ENCODE measurements at regions not wholly inside any gene's neighbourhood (a gene's known extent, or its start where the extent isn't known, plus 50 kb on each side); places are given as distances from the start of the nearest gene placed in this dataset.

GRCh38 chr13:33490461-33491327, 205.1 kb upstream of the STARD13 start:
- Histone ChIP-seq H3K9me3 (no peaks in the 10 kb centered on the region), H3K27me3 (no peaks in the 10 kb centered on the region), H3K4me3 (no peak overlapping the region), H3K4me1 (no peaks in the 10 kb centered on the region), H3K36me3 (no peaks in the 10 kb centered on the region), H3K27ac (no peak overlapping the region), H3K9ac (ENCODE audit: low read depth in 2 of 2, low read length in 2 of 2) (no peak overlapping the region)
- intact Hi-C loops (cut with DNase I): no loop called here
- no peak for TF ChIP-seq CTCF (IDR thresholded peaks at IDR 0.05)
- no peak for DNase-seq

DNA sequence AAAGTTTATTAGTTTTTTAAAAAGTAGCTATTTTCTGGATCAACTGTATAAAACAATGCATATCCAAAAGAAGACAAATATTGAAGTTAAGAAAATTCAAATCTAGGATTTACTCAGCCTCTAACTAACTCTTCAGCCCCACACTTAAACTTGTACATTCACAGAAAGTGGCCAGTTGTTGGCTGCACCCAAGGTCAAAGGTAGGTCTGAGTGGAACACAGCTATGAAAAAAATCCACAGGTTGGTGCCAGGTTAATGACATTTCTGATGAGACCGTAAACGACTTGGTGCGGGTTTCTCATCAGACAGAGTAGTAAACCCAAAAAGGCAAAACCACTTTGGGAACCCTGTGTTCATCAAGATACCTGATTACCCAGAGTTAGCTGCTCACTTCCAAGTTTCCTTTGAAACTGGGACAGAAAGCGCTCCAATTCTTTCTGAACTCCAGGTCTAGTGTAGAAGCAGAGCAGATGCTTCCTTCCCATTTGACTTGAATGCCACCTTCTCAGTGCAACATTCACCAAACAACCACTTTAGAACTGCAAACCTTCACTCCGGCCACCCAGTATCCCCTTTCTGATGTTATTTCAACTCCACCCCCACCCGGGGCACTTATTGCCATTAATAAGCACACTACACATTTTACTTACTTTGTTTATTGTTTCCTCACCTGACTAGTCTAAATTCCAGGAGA, 208.3 kb upstream of the STARD13 start:
- no peaks in the 10 kb centered on the region for H3K27me3 ChIP-seq
- no peak overlapping the region for H3K27ac ChIP-seq
- DNase-seq: no peak
- H3K9me3 ChIP-seq: no peaks in the 10 kb centered on the region
- TF ChIP-seq CTCF (IDR thresholded peaks at IDR 0.05): no peak
- H3K9ac ChIP-seq (ENCODE audit: low read depth in 2 of 2, low read length in 2 of 2): no peak overlapping the region
- intact Hi-C loops (cut with DNase I): no loop called here
- no peaks in the 10 kb centered on the region for H3K4me1 ChIP-seq
- H3K4me3 ChIP-seq: no peak overlapping the region
- H3K36me3 ChIP-seq: no peaks in the 10 kb centered on the region

DNA sequence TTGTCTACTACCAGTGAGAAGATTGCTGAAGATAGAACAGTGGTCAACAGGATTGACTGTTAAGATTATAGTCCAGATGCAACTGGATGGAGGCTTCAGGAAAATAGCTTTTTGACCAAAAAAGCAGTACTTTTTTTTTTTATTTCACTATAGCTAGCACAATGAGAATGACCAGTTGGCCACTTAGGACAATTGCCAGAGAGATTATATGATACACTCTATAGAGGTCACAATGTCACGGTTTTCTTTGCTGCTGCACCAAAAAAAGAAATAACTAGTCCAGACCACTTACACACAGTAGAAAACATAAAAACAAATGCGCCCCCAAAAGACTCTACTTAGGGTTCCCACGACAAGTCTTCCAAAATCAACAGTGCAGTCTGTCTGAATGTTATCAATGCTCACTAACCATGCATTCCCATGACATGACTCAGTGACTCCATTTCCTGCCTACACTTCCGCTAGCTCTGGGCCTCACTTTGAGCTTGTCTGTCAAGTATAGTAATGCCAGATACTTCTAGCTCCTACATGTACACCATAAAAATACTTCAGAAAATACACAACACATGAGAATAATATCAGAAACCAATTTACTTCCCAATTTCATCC, 209.1 kb upstream of the STARD13 start:
- no peak for TF ChIP-seq CTCF (IDR thresholded peaks at IDR 0.05)
- DNase-seq: no peak
- Histone ChIP-seq H3K9me3 (no peaks in the 10 kb centered on the region), H3K27ac (no peak overlapping the region), H3K4me3 (no peak overlapping the region), H3K9ac (ENCODE audit: low read depth in 2 of 2, low read length in 2 of 2) (no peak overlapping the region), H3K27me3 (no peaks in the 10 kb centered on the region), H3K36me3 (no peaks in the 10 kb centered on the region), H3K4me1 (no peaks in the 10 kb centered on the region)
- intact Hi-C loops (cut with DNase I): no loop called here

DNA sequence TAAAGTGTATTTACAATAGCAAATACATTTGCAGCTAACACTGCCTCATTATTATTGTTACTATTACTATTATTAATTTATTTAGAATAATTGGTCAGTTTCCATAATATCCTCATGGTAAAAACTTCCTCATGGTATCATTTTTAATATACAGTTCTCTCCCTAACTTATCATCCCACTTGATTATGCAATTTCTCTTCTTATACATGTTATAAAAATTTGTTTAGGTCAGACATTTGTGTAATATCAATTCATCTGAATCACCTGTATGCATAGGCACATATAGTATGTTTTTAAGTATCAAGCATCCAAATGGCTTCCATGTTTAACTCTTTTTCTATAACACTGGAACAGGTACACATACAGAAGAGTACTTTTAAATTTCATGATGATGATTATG, 210.8 kb upstream of the STARD13 start:
- intact Hi-C loops (cut with DNase I): no loop called here
- Histone ChIP-seq H3K36me3 (no peaks in the 10 kb centered on the region), H3K9me3 (no peaks in the 10 kb centered on the region), H3K4me3 (no peak overlapping the region), H3K27ac (no peak overlapping the region), H3K9ac (ENCODE audit: low read depth in 2 of 2, low read length in 2 of 2) (no peak overlapping the region), H3K4me1 (no peaks in the 10 kb centered on the region), H3K27me3 (no peaks in the 10 kb centered on the region)
- no peak for DNase-seq
- TF ChIP-seq CTCF (IDR thresholded peaks at IDR 0.05): no peak

DNA sequence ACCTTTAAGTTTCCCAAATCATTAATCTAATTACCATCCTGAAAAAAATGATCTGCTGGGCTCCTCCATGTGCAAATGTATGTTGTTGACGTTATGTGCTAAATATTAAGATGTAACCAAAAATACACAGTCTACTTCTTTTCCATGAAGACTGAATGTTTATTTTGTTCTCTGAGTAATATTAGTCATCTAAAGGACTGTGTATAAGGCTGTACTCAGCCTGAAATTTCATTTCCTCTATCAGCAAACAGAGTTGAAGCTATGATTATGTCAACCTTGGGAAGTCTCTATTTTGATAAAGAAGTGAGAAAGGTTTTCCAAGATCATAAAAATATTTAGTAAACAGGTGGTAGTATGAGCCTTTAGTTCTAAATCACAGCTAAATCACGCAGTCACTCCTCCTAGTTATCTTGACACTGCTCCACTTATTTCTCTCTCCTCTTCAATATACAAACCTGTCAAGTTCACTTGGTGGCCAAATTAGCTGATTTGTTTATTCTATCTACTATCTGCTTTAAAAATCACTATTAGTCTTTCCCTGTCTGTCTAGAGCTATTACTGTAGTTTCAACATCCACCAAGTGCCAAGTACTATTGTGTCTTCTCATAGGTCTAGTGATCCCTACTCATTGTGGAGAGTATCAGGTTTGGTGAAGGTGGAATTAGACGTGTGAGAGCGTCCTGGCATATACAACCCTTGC, 211.7 kb upstream of the STARD13 start:
- Histone ChIP-seq H3K4me1 (no peaks in the 10 kb centered on the region), H3K27ac (no peak overlapping the region), H3K36me3 (no peaks in the 10 kb centered on the region), H3K27me3 (no peaks in the 10 kb centered on the region), H3K9me3 (no peaks in the 10 kb centered on the region), H3K4me3 (no peak overlapping the region), H3K9ac (ENCODE audit: low read depth in 2 of 2, low read length in 2 of 2) (no peak overlapping the region)
- DNase-seq: no peak
- intact Hi-C loops (cut with DNase I): no loop called here
- no peak for TF ChIP-seq CTCF (IDR thresholded peaks at IDR 0.05)
